SW 1271 (cell line): ENCODE measurements at regions not wholly inside any gene's neighbourhood (a gene's known extent, or its start where the extent isn't known, plus 50 kb on each side); places are given as distances from the start of the nearest gene placed in this dataset.
A peak's percentile ranks its signal among the peaks of the same experiment; 100 is the strongest.
"Not testable (repeated sequence)": the region's sequence is repeated elsewhere in the genome, so short reads cannot be mapped to it uniquely, and the experiment has no call there.

Experiments used
- DNase-seq, 2 experiments: peaks; one replicate each; lab custom pipeline; 2025; lab: John Stamatoyannopoulos, UW

DNA sequence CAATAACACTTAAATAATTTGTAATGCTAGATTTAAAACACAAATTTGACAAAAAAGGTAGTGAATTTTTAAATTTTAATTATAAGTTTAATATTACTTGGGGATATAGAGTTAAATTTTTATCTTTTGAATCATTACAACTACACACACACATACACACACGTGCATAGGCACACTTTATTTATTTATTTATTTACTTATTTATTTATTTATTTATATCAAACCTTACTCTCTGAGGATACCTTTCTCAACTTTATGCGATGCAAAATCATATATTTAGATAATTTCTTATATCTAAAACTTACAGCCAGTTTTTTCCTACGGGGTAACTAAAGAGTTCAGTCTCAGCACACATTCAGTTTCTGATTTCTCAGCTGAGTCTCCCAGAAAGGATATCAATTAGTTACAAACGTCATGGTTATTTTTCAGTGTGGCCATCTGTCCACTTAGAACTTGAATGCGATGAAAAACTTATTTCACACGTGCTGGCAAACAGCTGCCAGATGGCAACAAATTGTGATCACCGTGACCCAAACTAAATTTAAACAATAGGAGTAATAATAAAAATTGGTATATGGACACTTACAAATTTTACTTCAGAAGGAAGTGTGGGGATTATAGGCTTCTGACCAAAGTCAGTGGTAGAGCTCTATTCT, 683.1 kb upstream of the PRR20A start:
- DNase-seq = no peak

GRCh38 chr13:56459286-56459685, 681.4 kb upstream of the PRR20A start:
- no peak for DNase-seq

DNA sequence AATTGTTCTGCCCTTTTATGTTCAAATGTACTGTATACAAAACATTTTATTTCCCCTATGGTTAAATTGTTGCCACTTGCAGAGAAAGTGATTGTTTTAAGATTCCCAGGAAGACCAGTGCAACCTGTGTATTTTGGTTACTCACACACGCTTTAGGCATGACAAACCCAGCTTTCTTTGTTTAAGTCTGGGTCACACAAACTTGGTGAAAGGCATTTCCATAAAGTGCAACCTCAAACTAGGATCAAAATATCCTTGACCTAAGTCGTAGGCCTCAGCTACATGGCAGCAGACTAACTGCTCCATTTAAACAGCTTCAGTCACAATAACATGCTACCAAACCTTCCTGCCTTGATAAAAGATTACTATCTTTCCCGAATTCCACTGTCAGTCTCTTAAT, 639.0 kb upstream of the PRR20A start:
- DNase-seq = no peak

GRCh38 chr13:56510836-56511235, 629.9 kb upstream of the PRR20A start:
- DNase-seq = no peak

DNA sequence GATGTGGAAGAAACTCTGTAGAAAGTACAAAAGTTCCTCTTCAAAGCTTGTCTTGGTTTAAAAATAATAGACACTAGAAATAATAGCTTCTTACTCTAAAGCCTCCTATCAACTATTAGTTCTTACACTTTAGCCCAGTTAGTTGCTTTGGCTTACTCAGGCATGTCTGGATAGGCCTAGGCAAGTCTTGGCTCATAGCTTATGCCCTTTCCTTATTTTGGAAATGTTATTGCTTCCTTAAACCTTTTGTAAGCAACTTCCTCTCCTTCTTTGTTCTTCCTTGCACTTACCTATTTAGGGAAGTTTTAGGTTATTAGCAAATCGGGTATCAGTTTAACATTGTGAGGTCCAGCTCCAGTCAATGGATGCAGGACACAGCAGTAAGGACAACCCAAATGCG, 628.4 kb upstream of the PRR20A start:
- DNase-seq = not testable (repeated sequence)

GRCh38 chr13:56515441-56515840, 625.3 kb upstream of the PRR20A start:
- DNase-seq = no peak

- DNase-seq = no peak
These were observed 612.5 kb upstream of the PRR20A start for GRCh38 chr13:56528040-56528790.

DNA sequence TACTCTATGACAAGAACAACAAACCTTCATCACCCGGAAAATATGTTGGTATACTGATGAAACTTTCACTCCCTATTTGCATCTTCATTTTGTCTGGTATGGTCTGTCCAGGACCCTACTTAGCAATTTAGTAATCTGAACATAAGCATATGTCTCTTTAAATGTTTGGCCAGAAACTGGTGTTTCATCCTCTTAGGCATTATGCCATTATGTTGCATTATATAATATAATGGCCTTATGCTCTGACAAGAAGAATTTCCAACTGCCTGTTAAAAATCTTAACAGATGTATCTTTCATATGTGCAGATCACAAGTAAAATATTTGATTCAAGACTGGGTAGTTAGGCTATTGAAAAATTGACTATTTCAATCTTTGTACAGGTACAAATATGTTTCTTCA, 610.6 kb upstream of the PRR20A start:
- DNase-seq = no peak

DNA sequence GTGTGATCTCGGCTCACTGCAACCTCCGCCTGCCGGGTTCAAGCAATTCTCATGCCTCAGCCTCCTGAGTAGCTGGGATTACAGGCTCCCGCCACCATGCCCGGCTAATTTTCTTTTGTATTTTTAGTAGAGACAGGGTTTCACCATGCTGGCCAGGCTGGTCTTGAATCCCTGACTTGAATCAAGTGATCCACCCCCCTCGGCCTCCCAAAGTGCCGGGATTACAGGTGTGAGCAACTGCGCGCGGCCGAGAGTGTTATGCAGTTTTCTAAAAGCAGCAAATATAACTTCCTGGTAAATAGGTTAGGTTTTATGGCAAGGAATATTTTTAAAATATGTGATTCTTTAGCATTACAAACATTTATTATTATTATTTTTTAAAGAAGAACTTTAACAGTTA, 592.8 kb upstream of the PRR20A start:
- not testable (repeated sequence) for DNase-seq

- DNase-seq = no peak
These were observed 581.9 kb upstream of the PRR20A start for GRCh38 chr13:56558698-56559320.

GRCh38 chr13:56561327-56561726, 579.4 kb upstream of the PRR20A start:
- peak in 1 of 2 experiments; percentile 7 for DNase-seq

GRCh38 chr13:56563663-56564062, 577.1 kb upstream of the PRR20A start:
- no peak for DNase-seq

DNA sequence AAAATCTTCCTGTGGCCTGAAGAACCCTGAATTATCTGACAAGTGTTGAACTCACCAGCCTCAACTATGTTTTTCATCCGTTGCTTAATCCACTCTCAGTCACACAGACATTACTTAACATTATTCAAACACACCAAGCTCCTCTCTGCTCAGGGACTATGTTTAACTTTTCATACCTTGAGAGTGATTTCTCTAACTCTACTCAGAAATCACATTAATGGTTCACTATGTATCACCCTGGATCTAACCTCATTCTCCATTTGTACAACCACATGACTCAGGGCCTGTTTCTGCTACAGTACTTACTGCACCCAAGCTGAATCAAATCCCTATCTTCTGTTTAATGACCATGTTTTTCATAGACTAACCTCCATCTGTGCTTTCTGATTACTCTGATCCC, 553.7 kb upstream of the PRR20A start:
- no peak for DNase-seq

- DNase-seq = no peak
These were observed 525.1 kb upstream of the PRR20A start for GRCh38 chr13:56615572-56615971.

DNA sequence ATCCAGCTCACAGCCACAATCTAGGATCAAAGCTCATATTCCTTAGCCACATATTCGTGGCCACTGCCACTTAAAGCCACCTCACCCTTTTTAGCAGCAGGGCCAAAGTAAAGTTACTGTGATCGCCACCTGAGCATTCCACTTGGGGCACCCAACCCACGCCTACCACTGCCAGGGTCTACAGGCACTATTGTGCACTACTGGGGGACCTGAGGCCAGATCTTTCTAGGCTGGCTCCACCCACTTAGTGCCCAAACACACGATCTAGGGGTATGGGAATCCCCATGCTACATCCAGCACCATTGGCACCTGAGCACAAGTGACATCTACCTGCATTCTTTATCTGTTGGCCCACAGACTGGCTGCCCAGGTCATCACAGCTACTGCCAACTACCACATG, 517.9 kb upstream of the PRR20A start:
- DNase-seq = no peak

DNA sequence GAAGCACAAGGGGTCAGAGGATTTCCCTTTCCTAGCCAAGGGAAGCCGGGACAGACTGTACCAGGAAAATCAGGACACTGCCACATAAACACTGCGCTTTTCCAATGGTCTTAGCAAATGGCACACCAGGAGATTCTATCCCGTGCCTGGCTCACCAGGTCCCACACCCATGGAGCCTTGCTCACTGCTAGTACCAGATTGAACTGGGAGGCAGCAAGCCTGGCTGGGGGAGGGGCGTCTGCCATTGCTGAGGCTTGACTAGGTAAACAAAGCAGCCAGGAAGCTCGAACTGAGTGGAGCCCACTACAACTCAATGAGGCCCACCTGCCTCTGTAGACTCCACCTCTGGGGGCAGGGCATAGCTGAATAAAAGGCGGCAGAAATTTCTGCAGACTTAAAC, 511.8 kb upstream of the PRR20A start:
- not testable (repeated sequence) for DNase-seq

DNA sequence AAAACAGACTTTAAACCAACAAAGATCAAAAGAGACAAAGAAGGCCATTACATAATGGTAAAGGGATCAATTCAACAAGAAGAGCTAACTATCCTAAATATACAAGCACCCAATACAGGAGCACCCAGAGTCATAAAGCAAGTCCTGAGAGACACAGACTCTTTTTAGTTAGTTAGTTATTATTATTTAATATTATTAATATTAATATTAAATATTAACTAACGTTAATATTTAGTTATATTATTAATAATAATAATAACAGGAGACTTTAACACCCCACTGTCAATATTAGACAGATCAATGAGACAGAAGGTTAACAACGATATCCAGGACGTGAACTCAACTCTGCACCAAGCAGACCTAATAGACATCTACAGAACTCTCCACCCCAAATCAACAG, 509.7 kb upstream of the PRR20A start:
- not testable (repeated sequence) for DNase-seq

DNA sequence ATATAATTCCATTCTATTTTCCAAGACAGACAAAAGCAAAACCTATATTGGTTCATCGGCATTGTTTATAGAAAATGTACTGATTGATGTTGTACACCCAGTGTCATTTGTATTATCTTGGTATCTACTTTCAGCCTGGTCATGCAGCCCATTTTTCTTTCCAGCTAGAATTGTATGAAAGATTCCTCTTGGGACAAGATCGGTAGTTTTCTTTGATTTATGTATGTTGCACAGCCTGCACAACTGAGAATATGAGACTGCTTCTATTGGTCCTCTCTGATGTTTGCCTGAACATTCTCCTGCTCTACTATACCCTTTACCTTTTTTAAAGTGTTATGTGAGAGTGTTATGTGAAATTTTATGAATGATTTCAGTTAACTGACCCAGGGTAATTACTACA, 487.7 kb upstream of the PRR20A start:
- no peak for DNase-seq

DNA sequence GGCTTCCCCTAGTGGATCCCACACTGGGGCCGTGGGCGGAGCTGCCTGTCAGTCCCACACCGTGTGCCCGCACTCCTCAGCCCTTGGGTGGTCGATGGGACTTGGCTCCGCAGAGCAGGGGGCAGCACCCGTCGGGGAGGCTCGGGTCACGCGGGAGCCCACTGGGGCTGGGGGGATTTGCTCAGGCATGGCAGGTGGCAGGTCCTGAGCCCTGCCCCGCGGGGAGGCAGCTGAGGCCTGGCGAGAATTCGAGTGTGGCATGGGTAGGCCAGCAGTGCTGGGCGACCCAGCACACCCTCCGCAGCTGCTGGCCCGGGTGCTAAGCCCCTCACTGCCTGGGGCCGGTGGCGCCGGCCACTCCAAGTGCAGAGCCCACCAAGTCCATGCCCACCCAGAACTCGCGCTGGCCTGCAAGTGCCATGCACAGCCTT, 481.7 kb upstream of the PRR20A start:
- no peak for DNase-seq

- DNase-seq = no peak
These were observed 470.2 kb upstream of the PRR20A start for GRCh38 chr13:56670563-56670962.

- DNase-seq = no peak
These were observed 459.3 kb upstream of the PRR20A start for GRCh38 chr13:56681404-56681803.

- DNase-seq = no peak
These were observed 453.6 kb upstream of the PRR20A start for GRCh38 chr13:56687131-56687530.

DNA sequence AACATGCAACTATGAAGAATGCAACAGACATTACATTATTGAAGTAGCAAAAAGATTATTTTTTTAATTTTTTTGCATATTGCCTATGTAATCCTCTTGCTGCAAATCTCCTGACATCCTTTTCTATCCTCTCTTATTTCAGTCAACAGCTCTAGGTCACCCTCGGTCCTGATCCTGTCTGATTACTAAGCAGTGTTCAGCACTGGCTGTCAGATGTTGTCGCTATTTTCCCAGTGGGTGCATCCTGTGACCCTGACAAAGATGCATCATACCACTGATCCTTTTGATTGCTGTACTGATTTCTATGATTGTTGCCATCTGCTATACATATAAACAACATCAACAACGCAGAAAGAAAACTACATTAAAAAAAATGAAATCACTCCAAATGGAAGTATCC, 443.7 kb upstream of the PRR20A start:
- DNase-seq = no peak
